CD4-positive, CD25-positive, alpha-beta regulatory T cell (primary cell): ENCODE measurements at regions not wholly inside any gene's neighbourhood (a gene's known extent, or its start where the extent isn't known, plus 50 kb on each side); places are given as distances from the start of the nearest gene placed in this dataset.
"Not testable (repeated sequence)": the region's sequence is repeated elsewhere in the genome, so short reads cannot be mapped to it uniquely, and the experiment has no call there.

Experiments
- ATAC-seq, 2 donors: fragments of 150-1000 bp; cut with Tn5 transposase; one replicate each; pipeline ENCODE4 v1.10.0; 2021; ENCODE audit warnings: low read depth in 2 of 2, moderate number of reproducible peaks in 2 of 2, moderate library complexity in 1 of 2
- DNase-seq, 3 donors: peaks; one replicate each; pipeline versions ENCODE4 v3.0.0 to v3.0.0-alpha.2; 2012 to 2022; ENCODE audit warnings: mixed read lengths in 1 of 3
- H3K27ac ChIP-seq: one replicate; pipeline ENCODE4 v1.7.0; 2013; ENCODE audit warnings: mild to moderate bottlenecking, low read length; ENCODE audit not compliant: insufficient read depth, poor library complexity, severe bottlenecking
- H3K27me3 ChIP-seq: one replicate; pipeline ENCODE4 v1.7.0; 2013; ENCODE audit warnings: low read length; ENCODE audit not compliant: control insufficient read depth, insufficient read depth
- H3K36me3 ChIP-seq: one replicate; pipeline ENCODE4 v1.7.0; 2013; ENCODE audit warnings: mild to moderate bottlenecking, low read length, moderate library complexity; ENCODE audit not compliant: control insufficient read depth, insufficient read depth
- H3K4me1 ChIP-seq: 2 replicates; pipeline ENCODE4 v1.7.0; 2013; ENCODE audit warnings: mild to moderate bottlenecking, low read length; ENCODE audit not compliant: insufficient read depth, control insufficient read depth, poor library complexity, severe bottlenecking
- H3K4me3 ChIP-seq: one replicate; pipeline ENCODE4 v1.7.0; 2013; ENCODE audit warnings: low read depth, mild to moderate bottlenecking, low read length, moderate library complexity
- H3K9me3 ChIP-seq, 2 experiments: 1 replicate in 1 of 2; 2 replicates in 1 of 2; pipeline ENCODE4 v1.7.0; 2013; ENCODE audit warnings: low read length in 2 of 2, mild to moderate bottlenecking in 1 of 2, moderate library complexity in 1 of 2; ENCODE audit not compliant: control insufficient read depth in 2 of 2
- H3K27ac Mint-ChIP-seq, 3 donors: one replicate each; pipeline ENCODE4 v1.8.0; 2020 to 2022; ENCODE audit warnings: mild to moderate bottlenecking in 3 of 3, mixed read lengths in 3 of 3, moderate library complexity in 2 of 3
- H3K27me3 Mint-ChIP-seq: one replicate; pipeline ENCODE4 v1.8.0; 2022; ENCODE audit warnings: mild to moderate bottlenecking, mixed read lengths
- H3K36me3 Mint-ChIP-seq: one replicate; pipeline ENCODE4 v1.8.0; 2020; ENCODE audit warnings: mixed read lengths
- H3K4me1 Mint-ChIP-seq, 4 donors: one replicate each; pipeline ENCODE4 v1.8.0; 2020 to 2022; ENCODE audit warnings: mixed read lengths in 4 of 4, mild to moderate bottlenecking in 1 of 4
- H3K4me3 Mint-ChIP-seq, 4 donors: one replicate each; pipeline ENCODE4 v1.8.0; 2020 to 2022; ENCODE audit warnings: mild to moderate bottlenecking in 4 of 4, mixed read lengths in 4 of 4, moderate library complexity in 3 of 4
- H3K9me3 Mint-ChIP-seq, 7 donors: one replicate each; pipeline ENCODE4 v1.8.0; 2020 to 2022; ENCODE audit warnings: mixed read lengths in 7 of 7, mild to moderate bottlenecking in 3 of 7, moderate library complexity in 2 of 7

DNA sequence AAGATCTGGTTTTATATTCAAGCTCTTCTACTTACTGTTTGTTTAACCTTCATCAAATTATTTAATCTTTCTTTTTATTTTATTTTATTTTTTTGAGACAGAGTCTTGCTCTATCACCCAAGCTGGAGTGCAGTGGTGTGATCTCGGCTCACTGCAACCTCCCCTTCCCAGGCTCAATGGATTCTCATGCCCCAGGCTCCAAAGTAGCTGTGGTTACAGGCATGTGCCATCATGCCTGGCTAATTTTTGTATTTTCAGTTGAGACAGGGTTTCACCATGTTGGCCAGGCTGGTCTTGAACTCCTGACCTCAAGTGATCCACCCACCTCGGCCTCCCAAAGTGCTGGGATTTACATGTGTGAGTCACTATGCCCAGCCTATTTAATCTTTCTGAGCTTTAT is 821.5 kb upstream of the ATXN7L3B start:
- not testable (repeated sequence) for H3K27me3 Mint-ChIP-seq, H3K4me3 ChIP-seq, H3K4me3 Mint-ChIP-seq, H3K9me3 Mint-ChIP-seq, H3K36me3 ChIP-seq, H3K27me3 ChIP-seq, H3K27ac ChIP-seq, H3K4me1 ChIP-seq, H3K27ac Mint-ChIP-seq, ATAC-seq, H3K36me3 Mint-ChIP-seq, DNase-seq, H3K4me1 Mint-ChIP-seq, H3K9me3 ChIP-seq

DNA sequence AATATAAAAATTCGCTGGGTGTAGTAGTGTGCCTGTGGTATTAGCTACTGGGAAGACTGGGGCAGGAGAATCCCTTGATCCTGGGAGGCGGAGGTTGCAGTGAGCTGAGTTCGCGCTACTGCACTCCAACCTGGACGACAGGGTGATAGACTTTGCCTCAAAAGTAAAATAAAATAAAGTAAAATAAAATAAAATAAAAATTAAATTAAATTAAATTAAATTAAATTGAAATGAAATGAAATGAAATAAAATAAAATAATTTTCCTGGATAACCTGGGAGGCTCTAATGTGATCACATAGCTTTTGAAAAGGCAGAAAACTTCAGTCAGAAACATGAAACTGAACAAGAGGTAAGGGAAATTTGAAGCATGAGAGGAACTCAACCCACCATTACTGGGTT is 818.4 kb upstream of the ATXN7L3B start:
- ATAC-seq (no peak), DNase-seq (no peak)
- no peaks in the 10 kb centered on the region for H3K27me3 ChIP-seq
- no peak overlapping the region for H3K4me3 ChIP-seq
- Mint-ChIP-seq H3K4me1 (no peaks in the 10 kb centered on the region), H3K4me3 (no peak overlapping the region), H3K27ac (no peak overlapping the region), H3K9me3 (peaks cover 0 to 6% (median 3%) of the 10 kb centered on the region in 7 donors), H3K36me3 (no peaks in the 10 kb centered on the region), H3K27me3 (no peaks in the 10 kb centered on the region)
- H3K36me3 ChIP-seq: no peaks in the 10 kb centered on the region
- no peaks in the 10 kb centered on the region for H3K4me1 ChIP-seq
- H3K9me3 ChIP-seq: no peaks in the 10 kb centered on the region
- no peak overlapping the region for H3K27ac ChIP-seq

DNA sequence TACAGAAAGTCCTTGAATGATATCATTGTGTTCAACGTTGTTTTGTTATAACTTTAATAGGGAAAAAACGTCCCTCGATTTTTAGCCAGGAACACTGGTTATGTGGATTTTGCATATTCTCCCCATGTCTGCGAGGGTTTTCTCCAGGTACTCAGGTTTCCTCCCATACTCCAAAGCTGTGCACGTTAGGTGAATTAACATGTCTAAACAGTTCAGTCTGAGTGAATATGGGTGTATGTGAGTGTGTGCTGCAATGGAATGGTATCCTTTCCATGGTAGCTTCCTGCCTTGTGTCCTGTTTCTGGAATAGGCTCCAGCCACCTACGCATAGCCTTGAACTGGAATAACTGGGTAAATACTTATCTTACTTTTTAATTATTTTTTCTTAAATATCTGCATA is 810.8 kb upstream of the ATXN7L3B start:
- no peaks in the 10 kb centered on the region for H3K36me3 ChIP-seq
- Mint-ChIP-seq H3K27me3 (no peaks in the 10 kb centered on the region), H3K9me3 (peaks cover 0 to 20% (median 3%) of the 10 kb centered on the region in 7 donors), H3K36me3 (no peaks in the 10 kb centered on the region), H3K27ac (no peak overlapping the region), H3K4me1 (no peaks in the 10 kb centered on the region), H3K4me3 (no peak overlapping the region)
- DNase-seq: no peak
- H3K4me1 ChIP-seq: no peaks in the 10 kb centered on the region
- no peaks in the 10 kb centered on the region for H3K27me3 ChIP-seq
- no peak overlapping the region for H3K4me3 ChIP-seq
- H3K27ac ChIP-seq: no peak overlapping the region
- ATAC-seq: no peak
- H3K9me3 ChIP-seq: peaks cover 0 to 4% of the 10 kb centered on the region in 2 experiments

DNA sequence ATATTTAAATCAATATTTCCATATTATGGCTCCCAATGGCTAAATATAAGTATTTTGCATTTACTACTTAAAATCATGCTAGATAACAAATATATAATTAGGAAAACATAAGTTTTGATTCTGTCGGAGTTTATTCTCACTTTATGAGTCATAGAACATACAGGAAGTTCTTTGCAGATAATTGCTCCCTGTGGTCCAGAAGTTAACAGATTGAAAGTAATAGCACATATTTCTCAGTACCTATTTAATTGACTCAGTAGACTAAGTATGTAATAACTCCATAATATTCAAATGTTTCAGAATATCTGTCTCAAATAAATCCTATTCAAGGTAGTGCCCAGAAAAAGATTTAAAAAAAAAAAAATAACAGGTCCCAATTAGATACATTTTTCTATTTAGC is 806.0 kb upstream of the ATXN7L3B start:
- no peak for ATAC-seq

DNA sequence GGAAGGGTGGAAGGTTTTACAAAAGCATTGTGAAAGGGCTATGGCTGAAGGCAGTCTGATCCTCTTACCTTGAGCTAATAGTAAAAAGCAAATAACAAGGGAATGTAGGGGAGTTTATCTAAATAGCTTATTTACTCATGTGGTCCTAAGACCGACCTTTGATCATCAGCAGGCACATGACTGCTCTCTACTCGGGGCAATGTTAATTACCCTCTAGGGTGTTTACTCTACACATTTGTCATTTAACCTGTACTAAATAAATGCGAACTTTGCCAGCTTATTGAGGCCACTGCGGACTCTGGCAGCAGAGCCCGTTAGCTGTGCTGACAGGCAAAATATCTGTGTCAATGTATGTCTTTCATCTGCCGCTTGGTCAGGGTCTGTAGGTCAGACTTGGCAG is 768.3 kb upstream of the ATXN7L3B start:
- no peak overlapping the region for H3K4me3 Mint-ChIP-seq
- DNase-seq (no peak), ATAC-seq (no peak)
- no peaks in the 10 kb centered on the region for H3K36me3 Mint-ChIP-seq
- H3K27me3 Mint-ChIP-seq: no peaks in the 10 kb centered on the region
- H3K27ac Mint-ChIP-seq: no peak overlapping the region
- Histone ChIP-seq H3K9me3 (peaks cover 5 to 13% of the 10 kb centered on the region in 2 experiments), H3K27me3 (no peaks in the 10 kb centered on the region), H3K27ac (no peak overlapping the region), H3K36me3 (no peaks in the 10 kb centered on the region), H3K4me3 (no peak overlapping the region), H3K4me1 (no peaks in the 10 kb centered on the region)
- peaks cover 0 to 24% (median 3%) of the 10 kb centered on the region in 7 donors for H3K9me3 Mint-ChIP-seq
- no peaks in the 10 kb centered on the region for H3K4me1 Mint-ChIP-seq

More for the DNA sequence above, 806.0 kb upstream of the ATXN7L3B start:
- Histone ChIP-seq H3K36me3 (no peaks in the 10 kb centered on the region), H3K9me3 (peaks cover 0 to 3% of the 10 kb centered on the region in 2 experiments), H3K4me3 (no peak overlapping the region), H3K27me3 (no peaks in the 10 kb centered on the region), H3K27ac (no peak overlapping the region), H3K4me1 (no peaks in the 10 kb centered on the region)
- DNase-seq: no peak
- no peaks in the 10 kb centered on the region for H3K27me3 Mint-ChIP-seq
- H3K4me1 Mint-ChIP-seq: no peaks in the 10 kb centered on the region
- H3K9me3 Mint-ChIP-seq: peaks cover 0 to 5% (median 2%) of the 10 kb centered on the region in 7 donors
- no peak overlapping the region for H3K27ac Mint-ChIP-seq
- no peaks in the 10 kb centered on the region for H3K36me3 Mint-ChIP-seq
- no peak overlapping the region for H3K4me3 Mint-ChIP-seq

DNA sequence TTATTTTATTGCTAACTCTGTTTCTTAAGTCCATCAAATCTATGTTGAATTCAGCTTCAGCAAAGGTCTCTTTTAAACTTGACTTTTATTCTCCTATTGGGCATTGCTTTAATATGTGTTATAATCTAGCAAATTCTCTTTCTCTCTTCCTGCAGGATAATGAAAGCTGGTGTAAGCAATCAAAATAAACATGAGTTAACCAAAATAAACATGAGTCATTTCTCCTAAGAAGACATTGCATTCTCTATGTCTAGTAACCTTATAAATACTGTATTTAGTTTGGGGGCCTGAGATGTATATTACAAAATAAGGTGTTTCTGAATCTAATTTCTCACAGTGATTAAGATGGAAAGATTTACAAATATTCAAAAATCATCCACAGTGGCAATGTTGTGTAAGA is 739.1 kb upstream of the ATXN7L3B start:
- Mint-ChIP-seq H3K9me3 (peaks cover 3 to 16% (median 9%) of the 10 kb centered on the region in 7 donors), H3K36me3 (no peaks in the 10 kb centered on the region), H3K27me3 (no peaks in the 10 kb centered on the region), H3K27ac (no peak overlapping the region), H3K4me3 (no peak overlapping the region), H3K4me1 (no peaks in the 10 kb centered on the region)
- Histone ChIP-seq H3K4me3 (no peak overlapping the region), H3K36me3 (no peaks in the 10 kb centered on the region), H3K27me3 (no peaks in the 10 kb centered on the region), H3K27ac (no peak overlapping the region), H3K9me3 (peaks cover 0 to 2% of the 10 kb centered on the region in 2 experiments), H3K4me1 (no peaks in the 10 kb centered on the region)
- ATAC-seq (no peak), DNase-seq (no peak)

DNA sequence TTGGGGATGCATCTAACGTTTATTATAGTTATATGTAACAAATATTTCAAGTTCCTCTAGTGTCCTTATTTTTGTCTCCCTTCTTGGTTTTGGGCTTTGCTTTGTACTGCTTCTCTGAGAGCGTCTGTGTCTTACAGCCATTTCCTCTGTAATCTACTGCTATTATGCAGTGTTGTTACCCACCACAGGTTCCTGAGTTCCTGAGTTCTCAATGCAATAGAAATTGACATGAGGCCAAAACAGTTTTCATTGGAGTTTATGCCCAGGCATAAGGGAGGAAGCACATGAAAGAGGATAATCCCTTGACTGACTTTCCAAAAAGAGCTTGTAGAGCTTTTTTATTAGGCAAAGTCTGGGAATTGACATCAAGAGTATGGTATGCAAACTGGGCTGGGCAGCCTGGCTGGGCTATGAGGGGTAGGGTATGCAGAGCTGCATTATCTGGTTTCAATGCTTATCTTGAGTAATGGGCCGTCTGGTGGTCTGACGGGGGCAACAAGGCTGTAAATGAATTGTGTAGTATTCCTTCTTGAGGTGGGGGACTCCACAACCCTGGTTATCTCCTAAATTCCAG is 722.5 kb upstream of the ATXN7L3B start:
- H3K9me3 ChIP-seq: peaks cover 2 to 8% of the 10 kb centered on the region in 2 experiments
- Mint-ChIP-seq H3K27ac (no peak overlapping the region), H3K27me3 (peaks cover 4% of the 10 kb centered on the region), H3K4me1 (no peaks in the 10 kb centered on the region), H3K4me3 (peak overlapping the region in 1 of 4 donors; percentile 38), H3K9me3 (peaks cover 0 to 9% (median 5%) of the 10 kb centered on the region in 7 donors), H3K36me3 (no peaks in the 10 kb centered on the region)
- no peak for ATAC-seq
- DNase-seq: no peak
- no peak overlapping the region for H3K27ac ChIP-seq
- H3K4me3 ChIP-seq: no peak overlapping the region
- H3K36me3 ChIP-seq: no peaks in the 10 kb centered on the region
- H3K4me1 ChIP-seq: no peaks in the 10 kb centered on the region
- H3K27me3 ChIP-seq: no peaks in the 10 kb centered on the region

DNA sequence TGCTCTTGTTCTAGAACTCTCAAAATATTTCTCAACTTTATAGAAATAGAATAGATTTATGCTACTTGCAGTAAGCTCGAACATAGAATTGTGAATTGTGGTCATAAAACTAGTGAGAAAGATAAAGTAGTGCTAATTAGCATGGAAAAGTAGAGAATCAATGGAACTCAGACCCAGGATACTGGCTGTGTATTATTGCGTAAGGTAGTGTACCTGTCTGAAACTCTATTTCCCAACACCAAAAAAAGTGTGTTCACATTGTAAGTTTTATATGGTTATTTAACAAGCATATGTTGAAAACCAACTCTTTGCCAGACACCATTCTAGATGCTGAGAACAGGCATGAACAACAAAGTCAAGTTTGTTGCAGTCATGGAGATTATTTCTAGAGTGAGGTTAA is 720.5 kb upstream of the ATXN7L3B start:
- H3K4me3 Mint-ChIP-seq: no peak overlapping the region
- no peaks in the 10 kb centered on the region for H3K27me3 Mint-ChIP-seq
- H3K27ac ChIP-seq: no peak overlapping the region
- H3K9me3 Mint-ChIP-seq: peaks cover 2 to 13% (median 7%) of the 10 kb centered on the region in 7 donors
- no peaks in the 10 kb centered on the region for H3K4me1 ChIP-seq
- no peak overlapping the region for H3K4me3 ChIP-seq
- no peaks in the 10 kb centered on the region for H3K36me3 ChIP-seq
- H3K36me3 Mint-ChIP-seq: no peaks in the 10 kb centered on the region
- DNase-seq: no peak
- H3K9me3 ChIP-seq: peaks cover 4 to 8% of the 10 kb centered on the region in 2 experiments
- no peaks in the 10 kb centered on the region for H3K4me1 Mint-ChIP-seq
- no peaks in the 10 kb centered on the region for H3K27me3 ChIP-seq
- ATAC-seq: no peak
- H3K27ac Mint-ChIP-seq: no peak overlapping the region
